ENCODE measurements at regions not wholly inside any gene's neighbourhood (a gene's known extent, or its start where the extent isn't known, plus 50 kb on each side); places are given as distances from the start of the nearest gene placed in this dataset.
A peak's percentile ranks its signal among the peaks of the same experiment; 100 is the strongest.
"Not testable (repeated sequence)": the region's sequence is repeated elsewhere in the genome, so short reads cannot be mapped to it uniquely, and the experiment has no call there.

DNA sequence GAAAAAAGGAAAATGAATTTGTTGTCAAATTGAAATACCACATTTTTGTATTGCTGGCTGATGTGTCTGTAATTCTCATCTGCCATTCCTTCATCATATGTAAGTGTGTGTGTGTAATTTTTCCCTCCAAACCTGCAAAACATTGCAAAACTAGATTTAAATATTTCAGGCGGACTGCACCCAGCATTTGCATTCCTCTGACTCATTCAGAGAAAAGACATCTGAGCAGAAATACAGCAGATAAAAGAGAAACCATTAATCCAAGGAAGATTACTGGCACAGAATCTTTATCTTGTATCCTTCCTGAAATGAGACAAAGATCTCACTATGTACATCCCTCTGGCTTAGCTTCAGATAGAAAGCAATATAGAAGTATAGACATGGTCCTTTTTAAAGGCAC lies 275.3 kb downstream of the TMEM38B start:
- DNase-seq (ENCODE audit: low read depth, low spot score), result no peak
- no peak overlapping the region for H3K27ac ChIP-seq

DNA sequence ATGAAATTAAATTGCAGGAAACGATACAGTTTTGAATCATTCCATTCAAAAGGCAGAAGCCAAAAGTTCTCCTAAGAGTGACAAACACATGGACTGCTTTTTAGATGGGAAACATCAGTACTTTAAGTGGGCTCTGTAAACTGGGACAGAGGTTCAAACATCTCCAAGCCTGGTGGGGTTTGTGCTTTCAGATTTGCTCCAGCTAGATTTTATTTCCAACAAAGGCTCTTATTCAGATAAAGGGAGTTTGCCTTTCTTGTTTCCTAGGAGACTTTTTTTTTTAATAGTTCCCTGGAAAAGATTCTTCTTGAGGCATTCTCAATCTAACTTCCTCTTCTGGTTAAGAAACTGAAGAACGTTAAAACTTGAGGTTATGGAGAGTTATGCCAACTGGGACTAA lies 277.6 kb downstream of the TMEM38B start:
- no peak for DNase-seq (ENCODE audit: low read depth, low spot score)
- no peak overlapping the region for H3K27ac ChIP-seq

DNA sequence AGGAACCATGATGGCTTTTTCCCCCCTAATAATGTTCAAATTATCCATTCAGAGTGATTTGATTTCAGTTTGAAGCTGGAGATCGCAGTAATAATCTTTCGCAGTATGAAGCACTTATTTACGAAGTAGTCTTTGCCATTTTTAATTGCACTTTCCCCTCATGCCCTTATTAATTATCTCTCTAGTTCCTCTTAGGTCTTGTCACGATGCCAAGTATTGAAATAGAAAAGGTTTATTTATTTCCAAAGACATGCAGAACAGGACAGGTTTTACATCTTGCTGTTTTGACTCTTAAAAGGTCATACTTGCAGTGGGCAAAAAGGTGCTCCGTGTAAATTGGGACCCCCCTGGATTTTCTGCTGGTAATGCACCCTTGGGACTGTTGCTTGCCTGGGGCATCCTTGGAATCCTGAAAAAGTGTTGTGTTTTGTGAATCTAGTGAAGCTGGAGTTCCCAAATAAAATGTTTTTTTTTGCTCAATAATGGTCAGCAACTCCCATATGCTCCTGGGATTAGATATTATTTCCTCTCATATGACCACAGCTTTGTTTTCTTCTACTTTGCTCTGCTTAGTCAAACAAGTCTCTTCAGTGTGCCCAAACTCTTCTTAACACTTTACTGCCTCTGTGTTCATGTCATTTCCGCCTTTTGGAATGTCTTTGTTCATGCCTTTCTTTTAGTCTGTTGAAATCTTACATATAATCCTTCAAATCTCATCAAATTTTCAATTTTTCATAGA lies 278.3 kb downstream of the TMEM38B start:
- H3K27ac ChIP-seq, result no peak overlapping the region
- no peak for DNase-seq (ENCODE audit: low read depth, low spot score)

DNA sequence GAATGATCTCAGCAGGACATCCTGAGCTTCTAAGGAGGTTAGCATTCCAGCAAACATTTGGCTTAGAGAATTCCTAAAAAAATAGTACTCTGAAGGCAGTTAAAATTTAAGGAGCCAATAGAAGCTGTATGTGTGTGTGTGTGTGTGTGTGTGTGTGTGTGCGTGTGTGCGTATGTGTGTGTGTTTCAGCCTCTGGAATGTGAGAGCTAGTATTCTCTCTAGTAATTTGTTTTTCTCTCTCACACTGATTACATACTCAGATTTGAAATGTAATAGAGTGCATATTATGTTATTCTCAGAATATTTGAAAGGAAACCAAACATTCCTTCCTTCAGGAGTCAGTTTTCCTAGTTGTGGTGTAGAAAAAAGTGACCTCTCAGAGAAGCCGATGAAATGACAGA lies 279.6 kb downstream of the TMEM38B start:
- no peak for DNase-seq (ENCODE audit: low read depth, low spot score)
- no peak overlapping the region for H3K27ac ChIP-seq

DNA sequence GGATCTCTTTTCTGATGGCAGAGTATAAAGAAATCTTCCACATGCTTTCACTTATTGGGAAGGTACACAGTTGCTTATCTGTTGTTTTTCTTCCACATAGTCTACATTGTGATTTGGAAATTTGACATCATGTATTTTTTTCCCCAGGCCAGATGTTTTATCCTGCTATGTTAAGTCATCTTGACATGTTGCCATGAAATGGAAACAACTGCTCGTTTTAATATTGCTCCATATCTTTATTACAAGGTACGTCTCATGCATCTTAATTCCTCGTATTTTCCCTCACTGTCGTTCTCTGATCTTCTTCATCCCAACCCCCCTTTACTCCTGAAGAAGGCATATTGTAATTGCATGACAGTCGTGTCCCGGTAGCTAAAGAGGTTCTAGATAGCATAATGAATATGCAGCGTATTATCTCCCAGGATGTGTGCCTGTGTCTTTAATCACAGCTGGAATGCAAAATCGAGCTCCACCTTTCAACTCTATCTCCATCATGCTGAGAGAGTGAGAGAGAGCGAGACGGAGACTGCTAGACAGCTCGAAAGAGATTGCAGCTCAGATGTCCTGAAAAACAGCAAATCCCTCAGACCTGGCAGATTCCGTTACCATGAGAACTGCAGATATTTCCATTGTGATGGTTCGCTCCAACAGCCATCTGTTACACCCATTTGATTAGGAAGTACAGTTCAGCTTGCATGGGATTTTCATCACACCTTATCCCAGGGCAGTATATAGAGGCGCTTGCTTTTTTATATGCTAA lies 281.7 kb downstream of the TMEM38B start:
- H3K27ac ChIP-seq, result no peak overlapping the region
- no peak for DNase-seq (ENCODE audit: low read depth, low spot score)

DNA sequence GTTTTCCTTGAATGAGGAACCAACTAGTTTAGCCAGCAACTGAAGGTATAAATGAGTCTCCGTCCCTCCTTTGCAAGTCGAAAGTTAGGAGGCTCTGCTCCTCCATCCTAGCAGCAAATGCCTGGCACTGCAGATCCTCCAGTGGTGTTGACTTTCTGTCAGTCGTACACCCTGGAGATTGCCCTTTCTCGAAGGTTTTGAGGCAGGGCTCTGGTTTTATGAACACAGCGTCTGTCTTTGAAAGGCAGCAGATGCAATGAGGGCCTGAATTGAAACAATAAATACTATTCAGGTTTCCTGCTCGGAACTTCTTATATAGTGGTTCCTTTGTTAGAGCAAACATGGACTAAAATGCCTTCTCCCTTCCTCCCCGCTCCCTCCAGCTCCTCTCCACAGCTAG lies 284.0 kb downstream of the TMEM38B start:
- H3K27ac ChIP-seq, result no peak overlapping the region
- no peak for DNase-seq (ENCODE audit: low read depth, low spot score)

DNA sequence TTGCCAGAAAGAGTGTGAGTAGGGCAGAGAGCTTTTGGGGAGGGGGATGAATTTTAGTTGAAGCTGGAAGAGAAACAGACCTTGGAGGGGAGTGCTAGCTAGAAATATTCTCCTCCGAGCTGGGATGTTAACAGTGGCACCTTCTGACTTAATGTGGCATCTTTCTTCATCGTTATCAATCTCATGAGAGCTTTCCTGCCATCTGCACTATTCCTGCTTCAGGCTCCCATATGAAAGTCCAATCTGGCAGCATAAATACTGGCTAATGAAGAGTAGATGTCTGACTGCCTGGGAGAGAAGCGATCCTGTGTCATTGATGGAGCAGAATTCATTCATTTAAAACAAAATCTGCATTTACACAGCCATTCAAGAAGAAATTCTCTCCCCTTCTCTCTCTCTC lies 284.5 kb downstream of the TMEM38B start:
- no peak overlapping the region for H3K27ac ChIP-seq

DNA sequence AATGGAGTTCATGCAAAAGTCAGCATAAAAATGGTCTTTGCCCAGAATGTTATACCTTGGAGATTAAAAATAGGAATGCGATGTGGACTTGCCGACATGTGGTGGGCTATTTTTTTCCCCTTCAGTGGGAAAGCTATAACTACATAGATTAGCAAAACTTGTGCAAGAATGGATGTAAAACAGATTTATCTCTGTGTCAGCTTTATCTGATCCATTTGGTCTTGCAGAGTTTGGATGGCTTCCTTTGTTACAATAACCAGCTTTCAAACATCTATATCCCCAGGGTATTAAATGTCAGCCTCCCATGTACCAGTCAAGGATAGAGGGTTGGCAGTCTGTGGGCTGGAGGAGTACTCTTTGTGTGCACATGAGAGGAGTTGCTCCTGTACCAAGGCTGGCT lies 284.9 kb downstream of the TMEM38B start:
- no peak overlapping the region for H3K27ac ChIP-seq
- no peak for DNase-seq (ENCODE audit: low read depth, low spot score)

More for the DNA sequence above, 284.5 kb downstream of the TMEM38B start:
- DNase-seq (ENCODE audit: low read depth, low spot score), result no peak

DNA sequence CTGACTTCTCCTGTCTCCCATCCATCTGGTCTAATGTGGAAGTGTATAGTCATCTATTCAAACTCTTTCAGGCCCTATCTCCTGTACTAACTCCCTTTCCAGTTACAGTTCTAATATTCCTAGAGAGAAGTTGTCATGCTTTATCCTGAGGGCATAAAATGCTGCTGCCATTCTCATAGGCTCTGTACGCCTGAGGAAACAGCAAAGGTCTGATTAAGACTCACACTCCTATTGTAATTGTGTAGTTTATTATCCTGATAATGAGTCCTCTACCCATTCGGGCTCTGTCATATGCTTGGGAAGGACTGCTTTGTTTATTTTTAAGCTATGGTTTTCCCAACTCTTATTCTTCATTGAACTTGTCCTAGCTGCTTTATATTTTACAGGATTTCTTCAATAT lies 290.4 kb downstream of the TMEM38B start:
- H3K27ac ChIP-seq, result no peak overlapping the region
- DNase-seq (ENCODE audit: low read depth, low spot score), result no peak

DNA sequence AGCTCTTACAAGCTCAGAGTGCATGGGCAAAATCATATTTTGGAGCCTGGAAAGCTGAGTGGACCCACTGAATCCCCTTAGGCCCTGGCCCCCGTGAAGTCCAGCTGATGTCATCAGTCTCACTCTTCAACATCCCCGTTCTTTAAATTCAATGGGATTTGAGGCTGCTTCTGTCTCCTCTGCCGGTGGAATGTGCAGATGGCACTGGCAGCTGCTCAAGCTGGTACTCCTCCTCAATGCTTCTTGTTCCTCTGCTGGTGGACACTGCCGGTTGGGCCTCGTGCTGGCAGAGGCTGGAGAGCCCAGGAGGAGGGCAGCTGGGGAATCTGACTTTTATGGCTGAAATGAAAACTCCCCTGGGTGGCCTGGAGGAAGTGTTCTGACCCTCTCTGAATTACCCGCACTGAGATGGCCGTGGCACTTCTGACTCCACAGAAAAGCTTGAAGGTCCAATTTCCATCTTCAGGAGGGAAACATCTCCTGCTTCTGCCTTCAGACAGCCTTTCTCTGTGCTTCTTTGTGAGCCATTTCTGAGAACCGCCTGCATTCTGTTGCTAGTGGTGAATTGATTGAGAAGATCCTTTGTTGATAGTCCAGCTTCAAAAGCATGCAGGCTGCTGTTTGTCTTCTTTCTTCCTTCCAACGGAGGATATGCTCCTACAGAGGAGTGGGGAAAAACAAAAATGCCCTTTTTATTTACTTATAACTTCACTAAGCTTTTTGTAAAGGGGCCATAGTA lies 298.9 kb downstream of the TMEM38B start:
- DNase-seq (ENCODE audit: low read depth, low spot score), result no peak

DNA sequence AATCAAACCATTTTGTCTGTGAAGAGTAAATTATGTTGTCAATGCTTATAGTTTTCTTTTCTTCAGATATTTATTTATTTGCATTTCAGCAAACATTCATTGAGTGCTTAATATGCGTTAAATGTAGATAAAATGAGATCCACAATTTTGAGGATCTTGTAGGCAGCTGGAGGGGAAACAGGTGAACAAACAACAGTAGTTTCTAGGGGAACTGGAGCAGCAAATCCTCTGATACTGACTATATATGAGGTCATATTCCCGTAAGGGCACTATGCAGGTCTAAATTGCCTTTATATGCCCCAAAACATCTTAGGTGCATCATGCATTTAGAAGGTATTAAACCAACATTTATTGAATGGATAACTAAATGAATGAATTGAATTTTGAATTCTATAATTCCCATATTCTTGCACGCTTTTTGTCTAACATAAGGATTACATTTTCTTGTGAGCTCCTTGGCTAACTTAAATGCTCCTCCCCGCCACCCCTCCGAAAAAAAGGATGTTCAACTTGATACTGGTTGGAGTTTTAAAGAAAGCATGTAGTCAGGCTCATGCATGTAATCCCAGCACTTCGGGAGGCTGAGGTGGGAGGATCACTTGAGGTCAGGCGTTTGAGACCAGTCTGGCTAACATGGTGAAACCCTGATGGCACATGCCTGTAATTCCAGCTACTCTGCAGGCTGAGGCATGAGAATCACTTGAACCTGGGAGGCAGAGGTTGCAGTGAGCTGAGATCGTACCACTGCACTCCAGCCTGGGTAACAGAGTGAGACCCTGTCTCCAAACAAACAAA lies 299.8 kb downstream of the TMEM38B start:
- DNase-seq (ENCODE audit: low read depth, low spot score), result no peak
- H3K27ac ChIP-seq, result no peak overlapping the region

More for the DNA sequence above, 298.9 kb downstream of the TMEM38B start:
- H3K27ac ChIP-seq, result no peak overlapping the region

DNA sequence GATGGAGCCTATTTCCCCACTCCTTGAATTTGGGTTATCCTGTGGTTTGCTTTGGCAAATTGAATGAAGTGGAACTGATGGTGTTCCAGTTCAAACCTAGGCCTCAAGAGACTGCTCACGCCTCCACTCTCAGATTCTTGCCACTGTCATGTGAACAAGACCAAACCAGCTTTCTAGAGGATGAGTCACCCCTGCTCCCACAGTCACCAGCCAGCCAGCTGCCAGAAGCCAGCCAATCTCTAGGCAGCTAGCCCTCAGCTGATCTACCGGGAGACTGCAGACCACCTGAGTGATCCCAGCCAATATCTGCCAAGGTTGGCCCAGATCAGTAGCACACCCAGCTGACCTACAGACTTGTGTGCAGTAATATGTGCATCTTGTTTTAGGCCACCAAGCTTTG lies 300.6 kb downstream of the TMEM38B start:
- no peak overlapping the region for H3K27ac ChIP-seq

DNA sequence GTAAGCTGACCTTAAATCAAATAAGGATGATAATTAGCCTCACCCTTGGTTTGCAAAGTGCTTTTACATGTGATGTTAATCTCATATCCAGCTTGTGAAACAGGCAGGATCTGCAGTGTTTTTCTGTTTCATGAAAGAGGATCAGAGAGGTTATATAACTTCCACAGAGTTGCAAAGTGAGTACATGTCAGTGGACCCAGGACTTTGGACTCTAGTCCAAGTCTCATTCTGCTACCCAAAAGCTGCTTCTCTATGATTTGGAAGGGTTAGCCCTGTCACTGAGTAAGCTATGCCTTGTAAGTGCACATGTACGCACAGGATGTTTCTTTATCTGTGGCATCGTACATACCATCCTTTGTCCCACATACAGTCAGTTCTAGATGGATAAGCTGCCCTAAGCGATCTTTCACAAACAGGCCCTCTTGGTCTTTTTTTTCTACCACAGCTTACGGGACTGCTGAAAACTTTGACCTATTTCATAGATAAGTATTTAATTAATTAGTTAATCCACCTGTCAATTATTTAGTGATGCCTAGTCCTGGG lies 322.9 kb downstream of the TMEM38B start:
- DNase-seq (ENCODE audit: low read depth, low spot score), result no peak
- no peak overlapping the region for H3K27ac ChIP-seq

More for the DNA sequence above, 300.6 kb downstream of the TMEM38B start:
- DNase-seq (ENCODE audit: low read depth, low spot score), result peak; percentile 31

DNA sequence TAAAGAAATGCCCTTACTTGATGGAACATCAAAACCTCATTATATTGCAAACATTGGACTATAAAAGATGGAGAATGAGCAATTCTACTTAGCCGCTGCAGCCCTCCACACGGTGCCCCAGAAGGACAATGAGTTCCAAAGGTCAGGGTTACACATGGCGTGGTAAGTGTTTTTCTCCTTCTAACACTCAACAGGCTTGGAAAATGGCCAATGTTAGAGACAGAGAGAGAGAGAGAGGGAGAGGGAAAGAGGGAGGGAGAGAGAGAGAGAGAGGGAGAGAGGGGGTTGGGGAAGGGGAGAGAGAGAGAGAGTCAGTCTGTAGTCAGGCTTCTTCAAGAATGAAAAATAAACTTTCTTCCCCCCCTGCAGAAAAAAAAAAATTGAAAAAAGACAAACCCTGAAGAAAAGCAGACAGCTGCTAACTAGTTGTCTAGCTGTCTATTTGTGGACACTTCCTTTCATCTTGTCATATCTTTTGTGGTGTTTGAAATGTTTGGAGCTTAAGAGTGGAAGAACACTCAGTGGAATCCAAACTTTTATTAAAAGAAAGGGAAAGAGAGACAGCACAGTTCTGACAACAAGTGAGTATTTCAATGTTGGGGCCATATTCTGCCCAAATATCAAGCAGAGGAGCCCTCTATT lies 324.8 kb downstream of the TMEM38B start:
- no peak for DNase-seq (ENCODE audit: low read depth, low spot score)
- no peak overlapping the region for H3K27ac ChIP-seq

DNA sequence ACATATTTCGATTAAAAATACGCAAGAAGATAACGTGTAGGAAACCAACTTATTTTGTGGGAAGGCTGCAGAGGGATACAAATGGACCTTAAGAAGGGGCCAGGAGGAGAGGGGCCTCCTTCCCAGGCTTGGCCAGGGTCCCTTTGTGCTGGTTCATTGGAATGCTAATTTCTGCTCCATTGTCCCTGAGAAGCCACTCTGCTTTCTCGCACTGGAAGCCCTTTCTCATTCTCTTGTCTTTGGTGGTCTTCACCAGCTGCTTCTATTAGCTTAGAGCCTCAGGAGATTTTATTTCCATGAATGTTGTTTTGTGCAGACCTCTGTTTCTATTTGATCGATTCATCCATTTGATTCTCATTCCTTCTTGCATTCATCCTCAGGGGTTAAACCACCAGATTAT lies 325.4 kb downstream of the TMEM38B start:
- DNase-seq (ENCODE audit: low read depth, low spot score), result no peak
- no peak overlapping the region for H3K27ac ChIP-seq

DNA sequence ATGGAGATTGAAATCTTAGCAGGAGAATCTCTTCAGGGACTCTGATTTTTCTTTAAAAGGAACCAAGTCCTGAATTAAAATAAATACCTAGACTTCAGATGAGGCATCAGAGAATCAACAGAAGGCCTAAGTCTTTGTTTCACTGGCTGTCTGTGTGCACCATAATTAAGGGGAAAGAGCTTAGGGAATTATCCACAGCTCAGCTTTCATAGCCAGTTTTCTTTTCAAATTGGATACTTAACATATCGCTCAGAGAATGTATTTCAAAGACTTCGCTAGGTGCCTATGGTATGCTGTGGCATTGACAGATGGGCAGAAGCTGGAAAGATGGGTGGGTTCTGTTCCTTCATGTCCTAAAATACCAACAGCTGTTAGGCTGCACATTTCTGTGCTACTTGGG lies 325.8 kb downstream of the TMEM38B start:
- no peak for DNase-seq (ENCODE audit: low read depth, low spot score)
- H3K27ac ChIP-seq, result no peak overlapping the region

DNA sequence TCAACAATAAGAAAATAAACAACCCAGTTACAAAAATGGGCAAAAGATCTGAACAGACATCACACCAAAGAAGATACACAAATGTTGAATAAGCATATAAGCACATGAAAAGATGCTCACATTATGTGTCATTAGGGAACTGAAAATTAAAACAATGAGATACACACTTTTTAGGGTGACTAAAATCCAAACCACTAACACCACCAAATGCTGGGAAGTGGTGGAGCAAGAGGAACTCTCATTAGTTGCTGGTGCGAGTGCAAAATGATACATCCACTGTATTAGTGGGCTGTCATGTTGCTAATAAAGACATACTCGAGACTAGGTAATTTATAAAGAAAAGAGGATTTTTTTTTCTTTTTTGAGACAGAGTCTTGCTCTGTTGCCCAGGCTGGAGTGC lies 329.1 kb downstream of the TMEM38B start:
- no peak for DNase-seq (ENCODE audit: low read depth, low spot score)
- H3K27ac ChIP-seq, result no peak overlapping the region

DNA sequence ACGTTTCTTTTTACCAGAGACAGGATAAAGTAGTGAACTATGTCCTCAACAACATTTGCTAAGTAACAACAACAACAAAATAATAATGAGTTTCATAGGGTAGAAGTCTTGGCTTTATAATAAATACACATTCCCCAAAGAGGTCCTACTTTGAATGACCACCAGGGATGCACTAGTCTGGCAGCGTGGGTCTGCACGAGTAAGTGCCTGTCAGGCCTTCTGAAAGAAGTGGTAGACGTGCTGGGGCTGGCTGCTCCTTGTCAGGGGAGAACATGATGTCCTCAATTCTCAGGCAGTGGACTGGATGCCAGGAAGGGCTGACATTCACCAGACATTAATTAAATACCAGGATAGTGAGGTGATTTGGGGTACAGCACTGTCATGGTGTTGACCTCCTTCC lies 331.1 kb downstream of the TMEM38B start:
- DNase-seq (ENCODE audit: low read depth, low spot score), result no peak
- no peak overlapping the region for H3K27ac ChIP-seq

DNA sequence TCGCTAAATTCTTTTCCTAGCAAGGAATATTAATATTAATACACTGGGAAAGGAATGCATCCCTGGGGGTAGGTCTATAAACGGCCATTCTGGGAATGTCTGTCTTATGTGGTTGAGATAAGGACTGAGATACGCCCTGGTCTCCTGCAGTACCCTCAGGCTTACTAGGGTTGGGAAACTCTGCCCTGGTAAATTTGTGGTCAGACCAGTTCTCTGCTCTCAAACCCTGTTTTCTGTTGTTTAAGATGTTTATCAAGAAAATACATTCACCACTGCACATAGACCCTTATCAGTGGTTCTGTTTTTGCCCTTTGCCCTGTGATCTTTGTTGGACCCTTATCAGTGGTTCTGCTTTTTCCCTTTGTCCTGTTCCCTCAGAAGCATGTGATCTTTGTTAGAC lies 335.8 kb downstream of the TMEM38B start:
- DNase-seq (ENCODE audit: low read depth, low spot score), result not testable (repeated sequence)

DNA sequence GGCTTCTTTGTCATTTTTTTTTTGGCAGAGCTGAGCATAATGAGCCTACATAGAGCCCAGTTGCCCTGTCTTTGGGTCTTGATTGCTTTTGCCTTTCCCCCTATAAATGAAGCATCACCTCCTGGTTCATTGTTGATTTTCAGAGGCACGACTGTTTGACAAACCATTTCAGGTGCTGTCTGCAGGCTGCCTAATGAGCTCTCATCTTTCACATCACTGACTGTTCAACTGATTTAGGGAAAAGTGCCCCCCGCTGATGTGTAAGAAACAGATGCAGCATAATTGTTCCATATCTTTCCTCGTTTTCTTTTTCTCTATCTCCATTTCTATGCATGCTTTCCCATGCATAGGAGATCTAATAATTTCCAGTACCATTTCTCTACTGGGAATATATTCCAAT lies 338.6 kb downstream of the TMEM38B start:
- no peak overlapping the region for H3K27ac ChIP-seq
- DNase-seq (ENCODE audit: low read depth, low spot score), result no peak

More for the DNA sequence above, 335.8 kb downstream of the TMEM38B start:
- not testable (repeated sequence) for H3K27ac ChIP-seq

Data from epithelial cell of prostate (primary cell).